WI38 (cell line): ENCODE measurements at regions not wholly inside any gene's neighbourhood (a gene's known extent, or its start where the extent isn't known, plus 50 kb on each side); places are given as distances from the start of the nearest gene placed in this dataset.

ENCODE experiments used
- H3K4me3 ChIP-seq: 2 replicates; pipeline ENCODE4 v1.5.1; 2011; ENCODE audit warnings: low read depth, mild to moderate bottlenecking, control low read depth, low read length
- CTCF ChIP-seq: IDR thresholded peaks from 2 replicates; pipeline ENCODE4 v1.5.1; 2012; ENCODE audit warnings: low read depth, mild to moderate bottlenecking, control low read depth, low read length

GRCh38 chr1:57910782-57911181, 486.9 kb upstream of the DAB1 start:
- no peak for TF ChIP-seq CTCF
- H3K4me3 ChIP-seq, result no peak overlapping the region

GRCh38 chr1:57910305-57910704, 486.4 kb upstream of the DAB1 start:
- no peak overlapping the region for H3K4me3 ChIP-seq
- TF ChIP-seq CTCF, result no peak

GRCh38 chr1:57908147-57908890, 484.5 kb upstream of the DAB1 start:
- no peak for TF ChIP-seq CTCF
- no peak overlapping the region for H3K4me3 ChIP-seq

GRCh38 chr1:57901208-57901919, 477.5 kb upstream of the DAB1 start:
- no peak for TF ChIP-seq CTCF

GRCh38 chr1:57898531-57898930, 474.7 kb upstream of the DAB1 start:
- no peak for TF ChIP-seq CTCF
- H3K4me3 ChIP-seq, result no peak overlapping the region

More at GRCh38 chr1:57901208-57901919, 477.5 kb upstream of the DAB1 start:
- no peak overlapping the region for H3K4me3 ChIP-seq

GRCh38 chr1:57897581-57897980, 473.7 kb upstream of the DAB1 start:
- no peak overlapping the region for H3K4me3 ChIP-seq
- no peak for TF ChIP-seq CTCF

GRCh38 chr1:57894315-57894714, 470.5 kb upstream of the DAB1 start:
- TF ChIP-seq CTCF, result no peak
- H3K4me3 ChIP-seq, result no peak overlapping the region
